Esophagus muscularis mucosa (tissue), 4 donors: ENCODE measurements at regions not wholly inside any gene's neighbourhood (a gene's known extent, or its start where the extent isn't known, plus 50 kb on each side); places are given as distances from the start of the nearest gene placed in this dataset.

ENCODE experiments used
- CTCF ChIP-seq, 3 experiments: fragments of 200-600 bp in 2 of 3; fragments of 450-650 bp in 1 of 3; sonication (generic) in 2 of 3; IDR thresholded peaks; one replicate each; pipeline ENCODE4 v1.5.1; 2017 to 2019; ENCODE audit warnings: antibody characterized with exemption in 3 of 3, mild to moderate bottlenecking in 2 of 3, moderate library complexity in 1 of 3
- EP300 ChIP-seq: sonication (generic); formaldehyde crosslinking; IDR thresholded peaks from one replicate; pipeline ENCODE4 v1.6.1; 2017; ENCODE audit warnings: antibody characterized with exemption
- POLR2A ChIP-seq: fragments of 450-650 bp; IDR thresholded peaks from one replicate; pipeline ENCODE4 v1.6.1; 2017; ENCODE audit warnings: antibody characterized with exemption, moderate library complexity, mild to moderate bottlenecking, low read depth

GRCh38 chr12:87861791-87862190 lies 167.4 kb downstream of the C12orf50 start:
- TF ChIP-seq CTCF (IDR thresholded peaks at IDR 0.05) (no peak), POLR2A (no peak), EP300 (no peak)
